ENCODE measurements at regions not wholly inside any gene's neighbourhood (a gene's known extent, or its start where the extent isn't known, plus 50 kb on each side); places are given as distances from the start of the nearest gene placed in this dataset.
A peak's percentile ranks its signal among the peaks of the same experiment; 100 is the strongest.
"Not testable (repeated sequence)": the region's sequence is repeated elsewhere in the genome, so short reads cannot be mapped to it uniquely, and the experiment has no call there.

DNA sequence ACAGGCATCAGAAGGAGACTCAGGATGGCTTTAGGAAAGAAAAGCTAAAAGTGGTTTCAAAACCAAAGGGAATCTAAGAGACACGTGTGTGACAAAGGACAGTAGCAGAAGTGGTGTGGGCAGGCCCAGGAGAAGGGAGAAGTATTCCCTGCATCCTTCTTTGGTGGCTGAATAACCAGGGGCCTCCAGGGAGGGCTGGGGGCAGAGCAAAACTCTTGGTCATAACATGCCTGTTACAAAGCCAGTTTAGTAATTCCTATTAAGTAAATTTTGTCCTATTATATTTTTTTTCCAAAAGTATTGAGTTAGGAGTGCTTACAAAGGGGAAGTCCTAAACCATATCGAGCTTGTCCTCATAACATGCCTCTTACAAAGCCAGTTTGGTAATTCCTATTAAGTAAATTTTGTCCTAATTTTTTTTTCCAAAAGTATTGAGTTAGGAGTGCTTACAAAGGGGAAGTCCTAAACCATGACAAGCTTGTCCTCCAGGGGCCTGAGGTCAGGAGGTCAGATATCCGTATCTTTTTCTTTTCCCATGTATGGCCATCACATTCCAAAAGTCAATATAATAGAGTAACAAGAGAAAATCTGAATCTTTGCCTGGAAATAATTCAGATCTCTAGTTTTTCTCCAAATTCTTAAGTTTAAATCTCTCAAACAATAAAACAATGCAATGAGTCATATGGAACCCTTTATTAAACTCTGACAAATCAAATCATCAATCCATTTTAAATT is 509.2 kb downstream of the LTN1 start:
- no peak for ATAC-seq

DNA sequence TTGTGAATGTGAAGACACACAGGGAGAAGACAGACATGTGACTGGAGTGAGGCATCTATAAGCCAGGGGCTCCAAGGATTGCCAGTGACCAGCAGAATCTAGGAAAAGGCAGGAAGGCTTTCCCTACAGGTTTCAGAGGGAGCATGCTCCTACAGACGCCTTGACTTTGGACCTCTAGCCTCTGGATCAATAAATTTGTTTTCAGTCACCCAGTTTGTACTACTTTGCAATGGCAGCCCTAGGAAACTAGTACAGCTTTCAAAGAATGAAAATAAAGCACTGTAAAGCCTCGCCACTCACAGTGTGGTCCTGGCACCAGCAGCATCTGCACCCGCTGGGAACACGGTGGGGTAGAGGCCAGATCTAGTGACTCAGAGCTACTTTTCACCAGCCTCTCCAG is 510.0 kb downstream of the LTN1 start:
- DNase-seq (ENCODE audit: low spot score in 2 of 2) = no peak
- H3K4me3 Mint-ChIP-seq = no peak overlapping the region
- H3K27ac Mint-ChIP-seq = no peak overlapping the region
- H3K4me1 Mint-ChIP-seq = no peaks in the 10 kb centered on the region
- ATAC-seq = no peak
- no peaks in the 10 kb centered on the region for H3K9me3 Mint-ChIP-seq
- H3K36me3 Mint-ChIP-seq = no peaks in the 10 kb centered on the region

More for the DNA sequence above, 509.2 kb downstream of the LTN1 start:
- DNase-seq (ENCODE audit: low spot score in 2 of 2) = no peak
- Mint-ChIP-seq H3K4me1 (no peaks in the 10 kb centered on the region), H3K4me3 (no peak overlapping the region), H3K36me3 (no peaks in the 10 kb centered on the region), H3K9me3 (no peaks in the 10 kb centered on the region), H3K27ac (no peak overlapping the region)

DNA sequence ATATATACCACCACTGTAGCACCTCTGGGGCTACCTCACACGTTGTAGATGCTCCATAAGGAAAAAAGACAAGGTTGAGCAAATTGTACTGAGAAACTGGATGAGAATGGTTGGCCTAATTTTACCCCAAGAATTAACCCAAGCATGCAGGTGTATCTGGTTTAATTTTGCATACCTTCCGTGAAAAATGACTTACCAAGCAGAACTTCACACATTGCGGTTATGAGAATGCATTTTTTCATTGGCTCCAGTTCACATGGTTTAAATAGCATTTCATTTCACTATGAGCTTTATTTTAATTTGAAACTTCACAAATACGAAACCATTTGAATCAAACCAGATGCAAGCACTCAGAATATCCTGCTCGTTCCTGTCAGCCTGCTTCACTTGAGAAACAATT is 512.2 kb downstream of the LTN1 start:
- H3K36me3 Mint-ChIP-seq = no peaks in the 10 kb centered on the region
- no peak for ATAC-seq
- H3K4me1 Mint-ChIP-seq = no peaks in the 10 kb centered on the region
- no peak for DNase-seq (ENCODE audit: low spot score in 2 of 2)
- H3K4me3 Mint-ChIP-seq = no peak overlapping the region
- no peak overlapping the region for H3K27ac Mint-ChIP-seq
- H3K9me3 Mint-ChIP-seq = no peaks in the 10 kb centered on the region

DNA sequence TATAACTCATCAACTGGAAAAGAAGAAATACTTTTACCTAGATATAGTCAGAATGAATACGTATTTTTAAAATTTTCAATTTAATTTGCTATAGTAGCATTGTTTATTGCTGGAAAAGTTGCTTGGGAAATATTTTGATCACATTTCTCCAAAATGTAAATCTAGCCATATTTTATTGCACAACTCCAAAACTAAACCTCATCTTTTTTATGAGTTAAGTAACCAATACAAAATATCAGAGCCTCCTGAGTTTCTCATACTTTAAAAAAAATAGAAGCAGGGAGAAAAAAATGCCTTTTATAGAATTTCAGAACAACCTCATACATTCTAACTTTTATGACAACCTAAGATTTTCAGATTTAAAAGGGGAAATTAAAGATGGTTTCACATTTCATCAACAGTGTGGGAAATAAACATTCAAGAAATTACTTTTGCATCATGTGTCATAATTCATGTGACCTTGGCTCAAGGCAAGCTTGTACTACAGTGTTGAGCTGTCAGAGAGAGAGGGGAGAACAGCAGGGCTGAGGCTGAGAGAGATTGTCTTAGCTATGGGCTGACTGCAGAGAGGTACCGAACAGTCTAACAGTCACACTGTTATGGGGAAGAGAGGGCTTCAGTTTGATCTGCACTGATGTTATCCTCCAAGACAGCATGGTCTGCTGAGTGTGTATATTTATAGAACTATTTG is 519.0 kb downstream of the LTN1 start:
- Mint-ChIP-seq H3K9me3 (no peaks in the 10 kb centered on the region), H3K27ac (no peak overlapping the region), H3K4me1 (no peaks in the 10 kb centered on the region), H3K36me3 (no peaks in the 10 kb centered on the region), H3K4me3 (no peak overlapping the region)
- DNase-seq (ENCODE audit: low spot score in 2 of 2) = no peak
- ATAC-seq = peak; percentile 79

DNA sequence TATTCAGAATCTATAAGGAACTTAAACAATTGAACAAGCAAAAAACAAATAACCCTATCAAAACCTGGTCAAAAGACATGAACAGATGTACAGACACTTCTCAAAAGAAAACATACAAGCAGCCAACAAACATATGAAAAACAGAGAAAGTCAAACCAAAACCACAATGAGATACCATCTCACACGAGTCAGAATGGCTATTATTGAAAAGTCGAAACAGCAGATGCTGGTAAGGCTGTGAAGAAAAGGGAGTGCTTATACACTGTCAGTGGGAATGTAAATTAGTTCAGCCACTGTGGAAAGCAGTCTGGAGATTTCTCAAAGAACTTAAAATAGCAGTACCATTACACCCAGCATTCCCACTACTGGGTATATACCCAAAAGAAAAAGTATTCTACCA is 520.1 kb downstream of the LTN1 start:
- H3K36me3 Mint-ChIP-seq, H3K4me1 Mint-ChIP-seq: not testable (repeated sequence)

DNA sequence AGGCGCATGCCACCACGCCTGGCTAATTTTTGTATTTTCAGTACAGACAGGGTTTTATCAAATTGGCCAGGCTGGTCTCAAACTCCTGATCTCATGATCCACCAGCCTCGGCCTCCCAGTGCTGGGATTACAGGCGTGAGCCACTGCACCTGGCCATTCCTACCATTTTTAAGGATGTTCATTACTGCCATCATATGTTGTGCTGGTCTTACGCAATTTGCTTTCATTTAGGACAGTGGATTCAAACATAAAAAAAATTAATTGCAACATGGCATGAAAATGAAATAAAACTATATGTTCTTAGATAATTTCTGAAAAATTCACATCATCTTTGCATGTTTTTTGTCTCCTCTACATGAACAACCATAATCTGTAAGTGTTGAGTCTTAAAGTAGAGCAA is 527.7 kb downstream of the LTN1 start:
- no peak overlapping the region for H3K27ac Mint-ChIP-seq
- H3K4me1 Mint-ChIP-seq = no peaks in the 10 kb centered on the region
- DNase-seq (ENCODE audit: low spot score in 2 of 2) (no peak), ATAC-seq (no peak)
- H3K36me3 Mint-ChIP-seq = no peaks in the 10 kb centered on the region
- H3K9me3 Mint-ChIP-seq = no peaks in the 10 kb centered on the region
- H3K4me3 Mint-ChIP-seq = no peak overlapping the region

More for the DNA sequence above, 520.1 kb downstream of the LTN1 start:
- ATAC-seq; H3K27ac Mint-ChIP-seq; H3K4me3 Mint-ChIP-seq; H3K9me3 Mint-ChIP-seq; DNase-seq (ENCODE audit: low spot score in 2 of 2): not testable (repeated sequence)

DNA sequence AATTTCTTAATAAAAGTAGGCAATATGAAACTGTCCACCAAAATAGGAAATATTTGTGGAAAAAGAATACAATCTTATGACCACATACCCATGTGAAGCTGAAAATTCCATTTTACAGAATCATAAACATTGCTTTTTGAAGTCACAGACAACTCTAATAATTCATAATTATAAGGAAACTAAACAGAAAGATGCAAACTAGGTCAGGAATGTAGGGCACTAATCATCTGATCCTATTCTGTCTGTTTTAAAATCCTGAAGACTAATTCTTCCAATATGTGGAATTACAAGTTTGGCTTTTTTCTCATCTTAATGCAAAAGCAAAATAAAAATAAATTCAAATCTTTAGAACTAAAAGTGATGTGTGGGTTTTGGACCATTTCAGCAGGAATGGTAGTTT is 528.6 kb downstream of the LTN1 start:
- Mint-ChIP-seq H3K4me1 (no peaks in the 10 kb centered on the region), H3K36me3 (no peaks in the 10 kb centered on the region), H3K9me3 (no peaks in the 10 kb centered on the region), H3K4me3 (no peak overlapping the region), H3K27ac (no peak overlapping the region)
- ATAC-seq (no peak), DNase-seq (ENCODE audit: low spot score in 2 of 2) (no peak)

DNA sequence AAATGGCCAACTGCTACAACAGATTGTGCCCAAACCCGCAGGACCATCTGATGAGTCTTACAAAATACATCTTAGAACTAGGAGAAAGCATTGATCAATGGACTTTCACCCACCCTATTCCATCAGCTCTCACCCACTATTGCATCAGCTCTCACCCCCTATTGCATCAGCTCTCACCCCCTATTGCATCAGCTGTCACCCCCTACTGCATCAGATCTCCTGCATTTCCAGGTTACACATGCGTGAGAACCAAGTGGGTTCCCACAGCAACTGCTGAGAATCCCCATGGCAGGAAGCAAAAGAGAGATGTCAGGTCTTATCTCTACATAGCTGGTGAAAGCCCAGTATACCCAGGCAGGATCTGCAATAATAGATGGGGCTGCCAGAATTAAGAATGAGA is 533.5 kb downstream of the LTN1 start:
- no peaks in the 10 kb centered on the region for H3K9me3 Mint-ChIP-seq
- DNase-seq (ENCODE audit: low spot score in 2 of 2) = no peak
- H3K4me1 Mint-ChIP-seq = no peaks in the 10 kb centered on the region
- no peak for ATAC-seq
- no peak overlapping the region for H3K27ac Mint-ChIP-seq
- no peak overlapping the region for H3K4me3 Mint-ChIP-seq
- H3K36me3 Mint-ChIP-seq = no peaks in the 10 kb centered on the region

DNA sequence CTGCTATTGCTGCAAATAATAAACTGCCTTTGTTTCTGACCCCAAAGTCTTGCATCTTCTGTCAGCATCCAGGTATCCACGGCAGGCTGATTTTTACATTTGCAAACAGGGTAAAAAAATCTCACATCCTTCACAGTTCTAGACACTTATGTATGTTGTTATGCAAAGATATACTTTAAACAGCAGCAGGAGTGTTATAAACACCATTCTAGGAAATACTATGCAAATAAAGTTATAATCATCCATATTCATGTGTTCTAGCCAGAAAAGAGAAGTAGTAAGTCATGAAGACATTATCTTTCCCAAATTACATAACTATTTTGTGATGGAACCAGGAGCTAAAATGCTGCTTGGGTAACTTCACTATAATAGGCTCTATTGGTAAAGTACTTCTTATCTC is 534.2 kb downstream of the LTN1 start:
- ATAC-seq (no peak), DNase-seq (ENCODE audit: low spot score in 2 of 2) (no peak)
- Mint-ChIP-seq H3K9me3 (no peaks in the 10 kb centered on the region), H3K36me3 (no peaks in the 10 kb centered on the region), H3K27ac (no peak overlapping the region), H3K4me3 (no peak overlapping the region), H3K4me1 (no peaks in the 10 kb centered on the region)

DNA sequence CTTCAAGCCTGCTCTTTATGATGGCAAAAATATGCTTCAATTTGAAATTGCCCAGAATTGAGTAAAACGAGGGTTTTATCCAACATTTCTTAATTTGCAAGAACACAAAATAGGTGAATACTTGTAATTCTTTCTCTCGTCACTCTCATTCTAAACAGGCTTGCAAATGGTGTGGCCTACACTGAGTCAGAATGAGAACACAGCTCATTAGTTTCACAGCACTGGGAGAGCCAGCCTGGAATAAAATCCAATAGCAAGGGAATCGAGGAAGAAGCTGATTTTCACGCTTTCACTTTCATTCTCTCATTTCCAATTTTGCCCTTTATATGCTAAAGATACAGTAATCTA is 537.5 kb downstream of the LTN1 start:
- Mint-ChIP-seq H3K36me3 (no peaks in the 10 kb centered on the region), H3K4me3 (no peak overlapping the region), H3K9me3 (no peaks in the 10 kb centered on the region), H3K4me1 (no peaks in the 10 kb centered on the region), H3K27ac (no peak overlapping the region)
- DNase-seq (ENCODE audit: low spot score in 2 of 2) = no peak
- ATAC-seq = no peak

DNA sequence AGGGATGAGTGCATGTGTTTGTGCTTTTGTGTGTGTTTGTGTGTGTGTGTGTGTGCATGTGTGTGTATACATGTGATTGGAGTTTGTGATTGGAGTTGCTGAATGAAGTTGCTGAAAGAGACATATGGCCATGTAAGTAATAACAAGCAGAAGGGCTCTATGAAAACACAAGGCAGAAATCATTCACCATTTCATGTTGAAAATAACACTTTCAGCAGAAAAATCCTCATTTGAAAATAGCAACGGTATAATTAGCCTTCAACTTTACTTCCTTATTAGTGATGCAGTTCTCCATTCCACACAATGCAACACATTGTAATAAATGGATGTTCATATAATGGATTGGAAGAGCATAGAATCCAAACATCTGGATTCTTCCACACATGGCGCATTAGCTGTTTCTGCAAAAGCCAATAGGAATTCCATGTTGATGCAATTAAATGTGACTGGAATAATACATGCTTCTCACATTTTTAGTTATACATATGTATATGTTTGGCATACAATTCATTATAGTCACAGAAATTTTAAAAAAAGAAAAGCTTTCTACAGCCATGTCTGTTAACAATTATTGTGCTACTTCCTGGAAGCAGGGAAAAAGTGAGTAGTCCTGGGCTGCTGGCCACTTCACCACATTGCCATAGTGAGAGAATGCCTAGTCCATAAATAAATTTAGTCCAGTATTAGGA is 538.0 kb downstream of the LTN1 start:
- DNase-seq (ENCODE audit: low spot score in 2 of 2) = no peak
- ATAC-seq = no peak
- H3K27ac Mint-ChIP-seq = no peak overlapping the region
- no peak overlapping the region for H3K4me3 Mint-ChIP-seq
- H3K9me3 Mint-ChIP-seq = no peaks in the 10 kb centered on the region
- H3K36me3 Mint-ChIP-seq = no peaks in the 10 kb centered on the region
- H3K4me1 Mint-ChIP-seq = no peaks in the 10 kb centered on the region

DNA sequence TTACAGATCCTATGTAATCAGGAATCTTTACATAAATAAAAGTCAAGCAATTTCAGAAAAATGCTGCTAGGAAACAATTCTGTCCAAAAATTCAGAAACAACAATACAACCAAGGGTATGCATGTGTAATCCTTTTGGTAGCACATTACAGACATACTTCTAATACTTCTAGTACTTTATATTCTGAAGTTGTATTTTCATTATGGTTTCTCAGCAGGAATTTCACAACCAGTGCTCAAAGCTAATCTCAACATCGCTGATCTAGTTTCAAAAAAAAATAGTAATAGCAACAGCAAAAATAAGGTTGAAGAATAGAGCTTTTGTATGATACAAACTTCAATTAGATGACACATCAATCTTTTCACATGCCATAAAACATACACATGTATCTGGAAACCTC is 545.2 kb downstream of the LTN1 start:
- H3K4me3 Mint-ChIP-seq = no peak overlapping the region
- no peak overlapping the region for H3K27ac Mint-ChIP-seq

DNA sequence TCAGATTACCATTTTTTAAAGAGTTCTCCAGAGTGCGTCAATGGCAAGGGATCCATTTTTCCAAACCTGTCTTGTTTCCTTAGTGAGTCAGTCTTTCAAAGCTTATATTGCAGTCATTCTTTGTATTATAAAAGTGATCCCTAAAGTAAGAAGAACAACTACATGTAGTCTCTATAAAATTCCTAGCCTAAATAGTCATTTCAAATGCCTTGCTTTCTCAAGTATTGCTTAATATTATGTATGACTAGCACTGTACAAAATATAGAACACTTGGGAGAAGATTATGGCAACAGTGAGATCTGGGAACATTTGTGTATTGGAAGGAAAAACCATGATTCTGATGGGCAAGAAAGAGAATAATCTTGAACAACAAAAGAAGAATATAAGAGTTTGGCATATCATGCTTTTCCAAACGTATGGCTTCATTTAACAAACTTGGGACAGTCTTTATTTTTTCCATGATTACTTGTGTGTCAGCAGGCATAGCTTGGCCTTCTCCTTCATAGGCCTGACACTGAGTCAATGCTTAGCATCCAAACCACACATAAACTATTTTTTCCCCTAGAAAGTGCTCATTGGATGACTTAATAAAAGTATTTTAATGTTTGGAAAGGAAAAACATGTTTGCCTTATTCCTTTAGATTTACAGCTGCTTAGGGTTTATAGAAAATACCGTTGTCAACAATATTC is 547.4 kb downstream of the LTN1 start:
- DNase-seq (ENCODE audit: low spot score in 2 of 2) (no peak), ATAC-seq (no peak)
- no peak overlapping the region for H3K27ac Mint-ChIP-seq

More for the DNA sequence above, 545.2 kb downstream of the LTN1 start:
- H3K4me1 Mint-ChIP-seq = no peaks in the 10 kb centered on the region
- no peak for DNase-seq (ENCODE audit: low spot score in 2 of 2)
- no peak for ATAC-seq
- H3K9me3 Mint-ChIP-seq = peaks cover 4% of the 10 kb centered on the region
- H3K36me3 Mint-ChIP-seq = no peaks in the 10 kb centered on the region

DNA sequence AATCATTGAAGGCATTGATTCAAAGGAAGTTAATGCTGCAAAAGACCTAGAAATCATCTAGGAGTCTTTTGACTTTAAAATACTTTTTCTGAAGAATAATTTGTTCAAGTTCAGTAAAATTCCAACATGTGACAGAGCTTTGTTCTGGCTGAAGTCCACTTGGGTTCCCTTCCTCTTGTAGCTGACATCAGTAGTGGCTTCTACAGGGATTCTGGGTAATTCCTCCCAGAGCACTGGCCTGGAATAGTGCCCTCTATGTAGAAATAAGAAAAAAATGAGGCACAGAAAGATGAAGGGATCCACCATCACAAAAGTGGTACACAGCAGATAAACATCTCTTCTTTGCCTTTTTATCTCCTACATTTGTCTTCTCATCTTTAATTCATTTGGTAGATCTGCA is 548.1 kb downstream of the LTN1 start:
- Mint-ChIP-seq H3K4me3 (no peak overlapping the region), H3K4me1 (no peaks in the 10 kb centered on the region), H3K9me3 (peaks cover 4% of the 10 kb centered on the region)

More for the DNA sequence above, 547.4 kb downstream of the LTN1 start:
- H3K4me3 Mint-ChIP-seq = no peak overlapping the region
- peaks cover 4% of the 10 kb centered on the region for H3K9me3 Mint-ChIP-seq
- H3K36me3 Mint-ChIP-seq = no peaks in the 10 kb centered on the region
- H3K4me1 Mint-ChIP-seq = no peaks in the 10 kb centered on the region

DNA sequence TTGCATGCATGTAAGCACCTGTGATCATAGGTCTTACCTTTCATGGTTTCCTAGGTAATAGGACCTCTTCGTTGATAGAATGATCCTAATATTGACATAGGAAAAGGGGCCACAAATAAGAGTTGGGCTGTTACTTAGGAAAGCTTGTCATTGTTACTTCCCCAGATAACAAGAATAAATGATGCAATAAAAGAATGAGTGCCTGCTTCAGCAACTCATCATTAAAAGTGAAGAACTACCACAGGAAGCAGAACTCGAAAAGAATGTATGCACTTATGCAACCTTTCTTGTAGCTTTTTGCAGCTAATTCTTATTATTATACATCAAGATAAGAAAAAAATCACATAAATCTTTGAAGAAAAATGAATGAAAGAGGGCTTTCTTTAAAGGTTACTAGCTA is 548.6 kb downstream of the LTN1 start:
- Mint-ChIP-seq H3K4me3 (no peak overlapping the region), H3K9me3 (peaks cover 4% of the 10 kb centered on the region), H3K4me1 (no peaks in the 10 kb centered on the region), H3K27ac (no peak overlapping the region), H3K36me3 (no peaks in the 10 kb centered on the region)
- DNase-seq (ENCODE audit: low spot score in 2 of 2) (no peak), ATAC-seq (no peak)

More for the DNA sequence above, 548.1 kb downstream of the LTN1 start:
- no peak overlapping the region for H3K27ac Mint-ChIP-seq
- DNase-seq (ENCODE audit: low spot score in 2 of 2) (no peak), ATAC-seq (no peak)
- H3K36me3 Mint-ChIP-seq = no peaks in the 10 kb centered on the region
